Activated CD4-positive, alpha-beta T cell treated with anti-CD3 and anti-CD28 coated beads, Interleukin-2, amount 50 U/mL, for 24 hours (primary cell): ENCODE measurements at regions not wholly inside any gene's neighbourhood (a gene's known extent, or its start where the extent isn't known, plus 50 kb on each side); places are given as distances from the start of the nearest gene placed in this dataset.

Experiments used
- DNase-seq, 2 donors: peaks; one replicate each; pipeline ENCODE4 v3.0.0-alpha.2; 2020; ENCODE audit warnings: low read depth in 1 of 2, low spot score in 1 of 2

GRCh38 chr20:50258790-50259483 lies 68.3 kb downstream of the CEBPB start:
- DNase-seq = no peak

- DNase-seq = no peak
Measured at GRCh38 chr20:50259705-50260478, 69.3 kb downstream of the CEBPB start.

GRCh38 chr20:50260479-50261221 lies 70.0 kb downstream of the CEBPB start:
- no peak for DNase-seq

GRCh38 chr20:50261471-50262212 lies 71.0 kb downstream of the CEBPB start:
- DNase-seq = no peak

- no peak for DNase-seq
Measured at GRCh38 chr20:50263831-50264230, 73.2 kb downstream of the CEBPB start.

- DNase-seq = no peak
Measured at GRCh38 chr20:50264534-50265145, 74.0 kb downstream of the CEBPB start.

- no peak for DNase-seq
Measured at GRCh38 chr20:50265245-50265946, 74.8 kb downstream of the CEBPB start.

- DNase-seq = no peak
Measured at GRCh38 chr20:50266293-50267040, 75.8 kb downstream of the CEBPB start.

- DNase-seq = no peak
Measured at GRCh38 chr20:50267041-50267865, 76.6 kb downstream of the CEBPB start.

GRCh38 chr20:50267866-50268219 lies 77.2 kb downstream of the CEBPB start:
- no peak for DNase-seq

- DNase-seq = no peak
Measured at GRCh38 chr20:50269091-50270033, 78.7 kb downstream of the CEBPB start.

- DNase-seq = no peak
Measured at GRCh38 chr20:50270034-50270395, 79.4 kb downstream of the CEBPB start.

GRCh38 chr20:50270569-50270968 lies 79.9 kb downstream of the CEBPB start:
- no peak for DNase-seq

- no peak for DNase-seq
Measured at GRCh38 chr20:50271176-50271575, 80.5 kb downstream of the CEBPB start.

GRCh38 chr20:50271612-50272011 lies 81.0 kb downstream of the CEBPB start:
- no peak for DNase-seq

- DNase-seq = no peak
Measured at GRCh38 chr20:50272030-50272723, 81.5 kb downstream of the CEBPB start.
